Uterus (tissue), 3 donors: ENCODE measurements at regions not wholly inside any gene's neighbourhood (a gene's known extent, or its start where the extent isn't known, plus 50 kb on each side); places are given as distances from the start of the nearest gene placed in this dataset.
"Not testable (repeated sequence)": the region's sequence is repeated elsewhere in the genome, so short reads cannot be mapped to it uniquely, and the experiment has no call there.

Experiments
- DNase-seq, 2 donors: peaks; one replicate each; pipeline ENCODE4 v3.0.0-alpha.2; 2019 to 2020
- H3K27ac ChIP-seq, 2 donors: fragments of 200-600 bp; sonication (generic); 1 replicate in 1 of 2; 2 replicates in 1 of 2; pipeline ENCODE4 v1.5.1; 2016 to 2018
- H3K27me3 ChIP-seq, 2 donors: fragments of 200-600 bp; sonication (generic); one replicate each; pipeline ENCODE4 v1.5.1; 2018 to 2019; ENCODE audit warnings: control low read depth in 1 of 2
- H3K36me3 ChIP-seq, 2 donors: fragments of 200-600 bp; sonication (generic); one replicate each; pipeline ENCODE4 v1.5.1; 2019; ENCODE audit warnings: control low read depth in 1 of 2
- H3K4me1 ChIP-seq, 2 donors: fragments of 200-600 bp; sonication (generic); one replicate each; pipeline ENCODE4 v1.5.1; 2018 to 2019; ENCODE audit warnings: control low read depth in 1 of 2
- H3K4me3 ChIP-seq, 2 donors: fragments of 200-600 bp; sonication (generic); 1 replicate in 1 of 2; 2 replicates in 1 of 2; pipeline ENCODE4 v1.5.1; 2018 to 2019; ENCODE audit warnings: mild to moderate bottlenecking in 1 of 2
- H3K9me3 ChIP-seq, 2 donors: fragments of 200-600 bp; sonication (generic); one replicate each; pipeline ENCODE4 v1.5.1; 2019; ENCODE audit warnings: control low read depth in 1 of 2
- CTCF ChIP-seq, 4 experiments: fragments of 200-600 bp in 2 of 4; fragments of 450-650 bp in 2 of 4; sonication (generic) in 2 of 4; IDR thresholded peaks; one replicate each; pipeline ENCODE4 v1.5.1; 2016 to 2019; ENCODE audit warnings: antibody characterized with exemption in 4 of 4, mild to moderate bottlenecking in 2 of 4, moderate library complexity in 1 of 4
- POLR2A ChIP-seq, 2 donors: fragments of 450-650 bp; IDR thresholded peaks; one replicate each; pipeline ENCODE4 v1.6.1; 2016; ENCODE audit warnings: antibody characterized with exemption in 2 of 2, mild to moderate bottlenecking in 1 of 2, moderate library complexity in 1 of 2
- intact Hi-C: fragments of 100-400 bp; cut with DNase I; formaldehyde crosslinking; loops from one replicate; pipeline ENCODE4 v1.15.1; 2023; ENCODE audit warnings: low total_unique reads
- donor health status: DM: yes; HTN: yes; CAD: no.

DNA sequence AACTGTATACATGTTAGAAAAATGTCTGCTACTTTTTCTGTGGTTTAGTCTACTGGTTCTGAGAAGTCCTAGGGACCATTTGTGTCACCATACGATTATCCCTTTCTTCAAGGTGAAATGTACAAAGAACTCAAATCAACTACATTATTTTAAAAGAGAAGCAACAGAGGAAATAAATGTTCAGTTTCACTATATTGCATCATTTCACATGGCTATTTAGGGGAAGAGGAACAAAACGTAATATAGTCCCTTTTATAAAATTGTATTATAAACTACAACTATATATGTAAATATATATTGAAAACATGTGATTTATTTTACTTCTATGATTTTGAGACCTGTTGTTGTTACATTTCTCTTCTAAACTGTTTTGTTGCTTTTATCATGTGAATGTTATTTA, 1308.0 kb downstream of the EPHA7 start:
- no peaks in the 10 kb centered on the region for H3K27me3 ChIP-seq
- no peak overlapping the region for H3K27ac ChIP-seq
- intact Hi-C loops = no loop called here
- no peak overlapping the region for H3K4me3 ChIP-seq
- no peaks in the 10 kb centered on the region for H3K36me3 ChIP-seq
- DNase-seq = no peak
- no peaks in the 10 kb centered on the region for H3K9me3 ChIP-seq
- TF ChIP-seq POLR2A (IDR thresholded peaks at IDR 0.05) (no peak), CTCF (IDR thresholded peaks at IDR 0.05) (no peak)
- H3K4me1 ChIP-seq = no peaks in the 10 kb centered on the region

DNA sequence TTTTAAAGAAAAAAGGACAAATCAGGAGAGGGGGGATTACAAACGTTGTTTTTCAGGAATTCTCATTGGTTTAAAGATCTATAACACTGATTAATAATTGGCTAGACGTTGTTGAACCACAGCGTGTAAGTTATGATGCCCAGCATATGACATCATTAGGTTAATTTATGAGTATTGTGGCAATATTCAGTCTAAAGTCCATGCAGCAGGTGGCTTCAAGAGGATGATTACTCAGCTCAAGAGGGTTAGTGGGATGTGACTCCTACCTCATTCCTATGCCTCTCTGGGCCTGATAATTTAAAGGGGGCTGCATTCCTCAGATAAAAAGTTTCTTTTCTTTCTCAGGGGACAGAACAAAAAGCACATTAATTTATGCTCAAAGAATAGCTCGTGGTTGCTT, 1309.0 kb downstream of the EPHA7 start:
- Histone ChIP-seq H3K27me3 (no peaks in the 10 kb centered on the region), H3K36me3 (no peaks in the 10 kb centered on the region), H3K9me3 (no peaks in the 10 kb centered on the region), H3K4me3 (no peak overlapping the region), H3K27ac (no peak overlapping the region), H3K4me1 (no peaks in the 10 kb centered on the region)
- intact Hi-C loops = no loop called here
- DNase-seq = no peak
- TF ChIP-seq POLR2A (IDR thresholded peaks at IDR 0.05) = no peak
- TF ChIP-seq CTCF (IDR thresholded peaks at IDR 0.05) = no peak

GRCh38 chr6:92109956-92110355, 1309.4 kb downstream of the EPHA7 start:
- Histone ChIP-seq H3K4me1 (no peaks in the 10 kb centered on the region), H3K4me3 (no peak overlapping the region), H3K27me3 (no peaks in the 10 kb centered on the region), H3K27ac (no peak overlapping the region), H3K9me3 (no peaks in the 10 kb centered on the region), H3K36me3 (no peaks in the 10 kb centered on the region)
- intact Hi-C loops = no loop called here
- TF ChIP-seq POLR2A (IDR thresholded peaks at IDR 0.05) = no peak
- no peak for TF ChIP-seq CTCF (IDR thresholded peaks at IDR 0.05)
- DNase-seq = no peak

- intact Hi-C loops = no loop called here
- no peak overlapping the region for H3K27ac ChIP-seq
- no peak for TF ChIP-seq CTCF (IDR thresholded peaks at IDR 0.05)
- TF ChIP-seq POLR2A (IDR thresholded peaks at IDR 0.05) = no peak
- H3K4me1 ChIP-seq = no peaks in the 10 kb centered on the region
- H3K9me3 ChIP-seq = no peaks in the 10 kb centered on the region
- no peak for DNase-seq
- H3K4me3 ChIP-seq = no peak overlapping the region
- H3K27me3 ChIP-seq = no peaks in the 10 kb centered on the region
- no peaks in the 10 kb centered on the region for H3K36me3 ChIP-seq
These were observed 1310.1 kb downstream of the EPHA7 start for GRCh38 chr6:92109256-92109655.

DNA sequence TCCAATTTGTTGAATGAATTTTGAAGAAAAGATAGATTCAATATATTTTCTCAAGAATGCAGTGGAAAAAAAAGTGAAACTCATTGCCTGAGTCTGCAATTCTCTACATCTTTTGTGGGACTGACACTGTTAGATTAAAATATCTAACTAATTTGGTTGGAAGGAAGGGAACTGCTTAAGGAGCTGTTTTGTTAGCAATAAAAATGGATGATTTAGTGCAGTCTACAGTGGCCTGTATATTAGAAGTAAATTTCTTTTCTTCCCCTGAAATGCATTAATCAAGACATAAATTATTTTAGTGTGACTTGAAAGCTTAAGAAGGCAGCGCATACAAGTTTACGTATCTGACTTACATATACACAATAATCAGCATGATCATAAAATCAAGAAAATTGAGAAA, 1332.6 kb downstream of the EPHA7 start:
- Histone ChIP-seq H3K4me1 (no peaks in the 10 kb centered on the region), H3K4me3 (no peak overlapping the region), H3K27ac (no peak overlapping the region), H3K36me3 (no peaks in the 10 kb centered on the region), H3K9me3 (no peaks in the 10 kb centered on the region), H3K27me3 (no peaks in the 10 kb centered on the region)
- intact Hi-C loops = no loop called here
- no peak for DNase-seq
- no peak for TF ChIP-seq POLR2A (IDR thresholded peaks at IDR 0.05)
- TF ChIP-seq CTCF (IDR thresholded peaks at IDR 0.05) = no peak

GRCh38 chr6:92083914-92084313, 1335.4 kb downstream of the EPHA7 start:
- H3K27ac ChIP-seq, intact Hi-C loops, H3K4me3 ChIP-seq, H3K9me3 ChIP-seq, DNase-seq, H3K27me3 ChIP-seq, H3K36me3 ChIP-seq, H3K4me1 ChIP-seq: not testable (repeated sequence)
